ENCODE measurements at regions not wholly inside any gene's neighbourhood (a gene's known extent, or its start where the extent isn't known, plus 50 kb on each side); places are given as distances from the start of the nearest gene placed in this dataset.

DNA sequence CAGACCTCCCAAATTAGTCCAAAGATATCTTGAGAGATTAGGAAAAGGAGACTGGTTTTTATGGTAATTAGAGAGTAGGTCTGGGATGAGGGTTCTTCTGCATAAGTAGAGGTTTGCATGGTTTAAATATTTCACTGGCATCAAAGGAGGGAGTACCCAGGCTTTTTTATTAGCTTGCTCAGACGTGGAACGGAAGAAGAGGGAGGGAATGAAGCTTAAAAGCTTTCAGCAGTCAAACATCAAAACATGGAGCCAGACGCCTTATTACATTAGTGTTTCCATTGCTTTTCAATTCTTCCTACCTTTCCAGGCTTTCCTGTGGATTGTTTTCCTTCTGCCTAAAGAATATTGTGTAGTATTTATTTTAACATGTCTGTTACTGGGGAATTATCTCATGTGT is 342.1 kb upstream of the SOX2 start:
- no peak for TF ChIP-seq EP300 (IDR thresholded peaks at IDR 0.05)
- TF ChIP-seq, protein P1, sequence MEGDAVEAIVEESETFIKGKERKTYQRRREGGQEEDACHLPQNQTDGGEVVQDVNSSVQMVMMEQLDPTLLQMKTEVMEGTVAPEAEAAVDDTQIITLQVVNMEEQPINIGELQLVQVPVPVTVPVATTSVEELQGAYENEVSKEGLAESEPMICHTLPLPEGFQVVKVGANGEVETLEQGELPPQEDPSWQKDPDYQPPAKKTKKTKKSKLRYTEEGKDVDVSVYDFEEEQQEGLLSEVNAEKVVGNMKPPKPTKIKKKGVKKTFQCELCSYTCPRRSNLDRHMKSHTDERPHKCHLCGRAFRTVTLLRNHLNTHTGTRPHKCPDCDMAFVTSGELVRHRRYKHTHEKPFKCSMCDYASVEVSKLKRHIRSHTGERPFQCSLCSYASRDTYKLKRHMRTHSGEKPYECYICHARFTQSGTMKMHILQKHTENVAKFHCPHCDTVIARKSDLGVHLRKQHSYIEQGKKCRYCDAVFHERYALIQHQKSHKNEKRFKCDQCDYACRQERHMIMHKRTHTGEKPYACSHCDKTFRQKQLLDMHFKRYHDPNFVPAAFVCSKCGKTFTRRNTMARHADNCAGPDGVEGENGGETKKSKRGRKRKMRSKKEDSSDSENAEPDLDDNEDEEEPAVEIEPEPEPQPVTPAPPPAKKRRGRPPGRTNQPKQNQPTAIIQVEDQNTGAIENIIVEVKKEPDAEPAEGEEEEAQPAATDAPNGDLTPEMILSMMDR (IDR thresholded peaks at IDR 0.05): no peak

All from tibial nerve (tissue), 4 donors.